ENCODE measurements at regions not wholly inside any gene's neighbourhood (a gene's known extent, or its start where the extent isn't known, plus 50 kb on each side); places are given as distances from the start of the nearest gene placed in this dataset.

DNA sequence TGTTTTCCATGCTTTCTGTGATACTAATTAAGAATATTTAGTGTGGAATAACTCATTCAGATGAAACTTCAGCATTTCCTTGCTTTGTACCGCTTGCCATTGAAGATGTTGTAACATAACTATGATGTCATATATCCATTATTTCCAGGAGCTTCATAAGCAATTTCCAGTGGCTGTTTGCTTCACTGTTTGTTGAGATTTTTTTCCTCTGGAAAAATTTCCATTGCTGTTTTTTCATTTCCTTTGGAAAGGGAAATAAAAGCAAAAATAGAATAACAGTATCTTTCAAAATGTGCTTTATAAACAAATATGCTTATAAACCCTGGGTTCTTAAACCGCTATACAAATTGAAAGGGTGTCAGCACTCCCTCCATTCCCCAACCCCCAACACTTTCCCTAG lies 319.6 kb upstream of the SEMA6D start:
- no peak overlapping the region for H2AFZ ChIP-seq (ENCODE audit: low read length)
- DNase-seq (ENCODE audit: low spot score): no peak
- H3K4me2 ChIP-seq (ENCODE audit: low read length): no peak overlapping the region
- no peaks in the 10 kb centered on the region for H3K9me3 ChIP-seq (ENCODE audit: low read length)
- no peaks in the 10 kb centered on the region for H3K4me1 ChIP-seq (ENCODE audit: insufficient read depth, low read length, poor library complexity, severe bottlenecking)
- H3K79me2 ChIP-seq (ENCODE audit: insufficient read depth, low read depth, low read length): no peaks in the 10 kb centered on the region
- no peaks in the 10 kb centered on the region for H4K20me1 ChIP-seq (ENCODE audit: insufficient read depth, low read length)
- ChIA-PET CTCF (ENCODE audit: unreplicated experiment) (no interaction called here), POLR2A (no interaction called here)
- H3K36me3 ChIP-seq (ENCODE audit: insufficient read depth, low read length): no peaks in the 10 kb centered on the region
- no TSS peak for BruUV-seq (replicated peaks)
- H3K9me2 ChIP-seq (ENCODE audit: insufficient read depth, low read length): no peaks in the 10 kb centered on the region
- TF ChIP-seq EZH2phosphoT487 (IDR thresholded peaks at IDR 0.05; ENCODE audit: borderline replicate concordance, low read depth, low read length): no peak
- TF ChIP-seq, protein P1, sequence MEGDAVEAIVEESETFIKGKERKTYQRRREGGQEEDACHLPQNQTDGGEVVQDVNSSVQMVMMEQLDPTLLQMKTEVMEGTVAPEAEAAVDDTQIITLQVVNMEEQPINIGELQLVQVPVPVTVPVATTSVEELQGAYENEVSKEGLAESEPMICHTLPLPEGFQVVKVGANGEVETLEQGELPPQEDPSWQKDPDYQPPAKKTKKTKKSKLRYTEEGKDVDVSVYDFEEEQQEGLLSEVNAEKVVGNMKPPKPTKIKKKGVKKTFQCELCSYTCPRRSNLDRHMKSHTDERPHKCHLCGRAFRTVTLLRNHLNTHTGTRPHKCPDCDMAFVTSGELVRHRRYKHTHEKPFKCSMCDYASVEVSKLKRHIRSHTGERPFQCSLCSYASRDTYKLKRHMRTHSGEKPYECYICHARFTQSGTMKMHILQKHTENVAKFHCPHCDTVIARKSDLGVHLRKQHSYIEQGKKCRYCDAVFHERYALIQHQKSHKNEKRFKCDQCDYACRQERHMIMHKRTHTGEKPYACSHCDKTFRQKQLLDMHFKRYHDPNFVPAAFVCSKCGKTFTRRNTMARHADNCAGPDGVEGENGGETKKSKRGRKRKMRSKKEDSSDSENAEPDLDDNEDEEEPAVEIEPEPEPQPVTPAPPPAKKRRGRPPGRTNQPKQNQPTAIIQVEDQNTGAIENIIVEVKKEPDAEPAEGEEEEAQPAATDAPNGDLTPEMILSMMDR (conservative IDR thresholded peaks at IDR 0.05; ENCODE audit: low read length): no peak
- H3K4me3 ChIP-seq (ENCODE audit: low read depth, low read length, poor library complexity, severe bottlenecking): no peak overlapping the region
- intact Hi-C loops (cut with micrococcal nuclease; ENCODE audit: unreplicated experiment): no loop called here
- no peak overlapping the region for H3K27ac ChIP-seq (ENCODE audit: low read depth, low read length, poor library complexity, severe bottlenecking)

DNA sequence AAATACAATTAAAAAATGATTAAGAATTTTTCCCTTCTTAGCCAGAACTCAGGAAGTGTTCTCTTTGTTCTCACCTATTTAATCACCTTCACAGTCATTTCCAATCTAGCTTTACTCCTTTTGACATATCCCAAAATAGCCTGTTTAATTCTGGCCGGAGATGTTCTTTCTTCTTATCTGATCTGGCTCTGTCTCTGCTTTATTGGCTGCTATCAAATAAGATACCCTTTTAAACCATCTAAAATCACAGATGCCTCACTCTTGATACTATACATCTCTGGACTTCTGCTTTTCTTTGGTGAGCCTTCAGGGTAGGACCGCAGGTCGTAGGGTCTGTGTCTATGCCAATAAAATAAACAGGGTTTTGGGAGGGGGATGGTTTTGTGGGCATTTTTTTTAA lies 319.2 kb upstream of the SEMA6D start:
- Histone ChIP-seq H3K36me3 (ENCODE audit: insufficient read depth, low read length) (no peaks in the 10 kb centered on the region), H3K9me2 (ENCODE audit: insufficient read depth, low read length) (no peaks in the 10 kb centered on the region), H3K79me2 (ENCODE audit: insufficient read depth, low read depth, low read length) (no peaks in the 10 kb centered on the region), H4K20me1 (ENCODE audit: insufficient read depth, low read length) (no peaks in the 10 kb centered on the region), H3K9me3 (ENCODE audit: low read length) (no peaks in the 10 kb centered on the region), H3K4me3 (ENCODE audit: low read depth, low read length, poor library complexity, severe bottlenecking) (no peak overlapping the region), H2AFZ (ENCODE audit: low read length) (no peak overlapping the region), H3K4me1 (ENCODE audit: insufficient read depth, low read length, poor library complexity, severe bottlenecking) (no peaks in the 10 kb centered on the region), H3K4me2 (ENCODE audit: low read length) (no peak overlapping the region), H3K27ac (ENCODE audit: low read depth, low read length, poor library complexity, severe bottlenecking) (no peak overlapping the region)
- ChIA-PET CTCF (ENCODE audit: unreplicated experiment) (no interaction called here), POLR2A (no interaction called here)
- intact Hi-C loops (cut with micrococcal nuclease; ENCODE audit: unreplicated experiment): no loop called here
- DNase-seq (ENCODE audit: low spot score): no peak
- no peak for TF ChIP-seq EZH2phosphoT487 (IDR thresholded peaks at IDR 0.05; ENCODE audit: borderline replicate concordance, low read depth, low read length)
- TF ChIP-seq, protein P1 (conservative IDR thresholded peaks at IDR 0.05; ENCODE audit: low read length): no peak
- no TSS peak for BruUV-seq (replicated peaks)

DNA sequence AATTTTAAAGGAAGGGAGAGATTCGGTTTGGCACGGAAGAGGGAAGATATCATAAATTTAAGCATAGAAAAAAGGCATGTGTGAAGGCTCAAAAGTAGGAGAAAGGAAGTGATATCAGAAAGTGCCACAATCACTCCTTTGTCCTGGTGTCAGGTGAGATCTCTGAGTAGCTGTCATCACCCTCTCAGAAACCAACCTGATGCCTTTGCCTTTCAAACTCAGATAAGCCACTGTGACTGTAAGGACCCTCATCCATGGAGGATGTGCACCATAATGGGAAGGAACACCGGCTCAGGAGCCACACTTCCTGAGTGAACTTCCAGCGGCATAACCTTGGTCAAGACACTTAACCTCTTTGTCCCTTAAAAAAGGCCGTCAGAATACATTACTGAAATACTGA lies 318.7 kb upstream of the SEMA6D start:
- H3K9me2 ChIP-seq (ENCODE audit: insufficient read depth, low read length): no peaks in the 10 kb centered on the region
- no peaks in the 10 kb centered on the region for H3K79me2 ChIP-seq (ENCODE audit: insufficient read depth, low read depth, low read length)
- no peak for DNase-seq (ENCODE audit: low spot score)
- TF ChIP-seq EZH2phosphoT487 (IDR thresholded peaks at IDR 0.05; ENCODE audit: borderline replicate concordance, low read depth, low read length): no peak
- TF ChIP-seq, protein P1 (conservative IDR thresholded peaks at IDR 0.05; ENCODE audit: low read length): no peak
- no TSS peak for BruUV-seq (replicated peaks)
- ChIA-PET CTCF (ENCODE audit: unreplicated experiment) (no interaction called here), POLR2A (no interaction called here)
- H3K4me1 ChIP-seq (ENCODE audit: insufficient read depth, low read length, poor library complexity, severe bottlenecking): no peaks in the 10 kb centered on the region
- H3K4me2 ChIP-seq (ENCODE audit: low read length): no peak overlapping the region
- H3K9me3 ChIP-seq (ENCODE audit: low read length): no peaks in the 10 kb centered on the region
- intact Hi-C loops (cut with micrococcal nuclease; ENCODE audit: unreplicated experiment): no loop called here
- H3K27ac ChIP-seq (ENCODE audit: low read depth, low read length, poor library complexity, severe bottlenecking): no peak overlapping the region
- no peaks in the 10 kb centered on the region for H4K20me1 ChIP-seq (ENCODE audit: insufficient read depth, low read length)
- no peaks in the 10 kb centered on the region for H3K36me3 ChIP-seq (ENCODE audit: insufficient read depth, low read length)
- no peak overlapping the region for H3K4me3 ChIP-seq (ENCODE audit: low read depth, low read length, poor library complexity, severe bottlenecking)
- no peak overlapping the region for H2AFZ ChIP-seq (ENCODE audit: low read length)

Measured in OCI-LY7 (cell line).